GM12874 (cell line): ENCODE measurements at regions not wholly inside any gene's neighbourhood (a gene's known extent, or its start where the extent isn't known, plus 50 kb on each side); places are given as distances from the start of the nearest gene placed in this dataset.

Source experiments
- TF ChIP-seq, protein P1 (sequence below): IDR thresholded peaks from 2 replicates; pipeline ENCODE4 v1.5.1; 2011; ENCODE audit warnings: low read depth, mild to moderate bottlenecking, control low read depth, low read length, moderate library complexity; ENCODE audit not compliant: insufficient read depth

DNA sequence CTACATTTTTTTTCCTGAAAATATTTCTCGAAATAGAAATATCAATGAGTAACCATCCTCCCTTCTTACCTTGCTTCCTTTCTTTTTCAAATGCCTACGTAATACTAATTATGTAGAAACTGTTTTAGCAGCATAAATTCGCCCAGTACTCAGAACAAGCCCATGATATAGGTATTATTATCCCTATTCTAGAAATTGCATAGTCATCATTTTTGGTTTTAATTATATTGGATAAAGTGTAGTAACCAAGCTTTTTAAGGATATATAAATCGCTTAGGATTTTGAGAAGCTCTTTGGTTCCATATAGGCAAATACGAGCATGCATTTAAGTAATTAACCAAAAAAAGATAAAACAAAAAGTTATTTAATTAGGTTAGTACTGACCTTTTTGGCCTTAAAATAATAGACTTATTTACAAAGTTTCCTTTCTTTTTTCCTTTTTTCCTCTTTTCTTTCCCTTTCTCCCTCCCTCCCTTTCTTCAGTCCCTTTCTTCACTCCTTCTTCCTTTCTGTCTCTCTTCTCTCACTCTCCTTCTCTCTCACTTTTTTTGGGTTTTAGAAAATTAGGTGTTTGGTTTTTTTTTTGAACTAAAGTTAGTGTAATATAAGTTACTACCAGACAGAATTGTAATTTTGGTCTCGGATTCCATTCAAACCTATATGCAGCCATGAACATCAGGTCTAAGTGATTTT, 457.7 kb downstream of the RFPL4B start:
- TF ChIP-seq, protein P1, sequence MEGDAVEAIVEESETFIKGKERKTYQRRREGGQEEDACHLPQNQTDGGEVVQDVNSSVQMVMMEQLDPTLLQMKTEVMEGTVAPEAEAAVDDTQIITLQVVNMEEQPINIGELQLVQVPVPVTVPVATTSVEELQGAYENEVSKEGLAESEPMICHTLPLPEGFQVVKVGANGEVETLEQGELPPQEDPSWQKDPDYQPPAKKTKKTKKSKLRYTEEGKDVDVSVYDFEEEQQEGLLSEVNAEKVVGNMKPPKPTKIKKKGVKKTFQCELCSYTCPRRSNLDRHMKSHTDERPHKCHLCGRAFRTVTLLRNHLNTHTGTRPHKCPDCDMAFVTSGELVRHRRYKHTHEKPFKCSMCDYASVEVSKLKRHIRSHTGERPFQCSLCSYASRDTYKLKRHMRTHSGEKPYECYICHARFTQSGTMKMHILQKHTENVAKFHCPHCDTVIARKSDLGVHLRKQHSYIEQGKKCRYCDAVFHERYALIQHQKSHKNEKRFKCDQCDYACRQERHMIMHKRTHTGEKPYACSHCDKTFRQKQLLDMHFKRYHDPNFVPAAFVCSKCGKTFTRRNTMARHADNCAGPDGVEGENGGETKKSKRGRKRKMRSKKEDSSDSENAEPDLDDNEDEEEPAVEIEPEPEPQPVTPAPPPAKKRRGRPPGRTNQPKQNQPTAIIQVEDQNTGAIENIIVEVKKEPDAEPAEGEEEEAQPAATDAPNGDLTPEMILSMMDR: no peak

DNA sequence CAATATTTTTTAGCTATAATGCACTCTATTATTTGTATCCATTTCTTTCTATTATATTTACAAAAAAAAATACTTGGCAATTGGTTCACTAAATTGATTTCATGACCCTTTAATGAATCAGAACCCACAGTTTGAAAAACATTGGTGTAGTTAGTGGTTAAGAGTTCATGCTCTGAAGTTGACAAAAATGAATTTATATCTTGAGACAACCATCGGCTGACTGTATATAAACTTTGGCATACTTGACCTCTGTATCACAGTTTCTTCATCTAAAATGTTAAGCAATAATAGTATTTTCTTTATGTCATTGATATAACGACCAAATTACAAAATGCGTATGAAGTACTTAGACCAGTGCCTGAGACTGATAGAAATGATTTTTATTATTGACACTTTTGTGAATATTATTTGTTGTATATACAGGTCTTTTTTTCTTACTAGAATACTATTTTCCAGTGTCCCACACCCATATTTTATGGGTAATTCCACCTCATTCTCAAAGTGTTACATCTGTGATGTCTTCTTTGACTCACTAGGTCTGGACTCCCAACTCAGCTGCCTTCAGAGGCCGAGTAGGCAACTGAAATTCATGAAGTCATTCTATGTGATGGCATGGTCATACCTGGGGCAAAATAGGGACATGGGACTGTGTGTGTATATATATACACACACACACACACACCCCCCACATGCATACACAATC, 459.2 kb downstream of the RFPL4B start:
- TF ChIP-seq, protein P1: no peak

DNA sequence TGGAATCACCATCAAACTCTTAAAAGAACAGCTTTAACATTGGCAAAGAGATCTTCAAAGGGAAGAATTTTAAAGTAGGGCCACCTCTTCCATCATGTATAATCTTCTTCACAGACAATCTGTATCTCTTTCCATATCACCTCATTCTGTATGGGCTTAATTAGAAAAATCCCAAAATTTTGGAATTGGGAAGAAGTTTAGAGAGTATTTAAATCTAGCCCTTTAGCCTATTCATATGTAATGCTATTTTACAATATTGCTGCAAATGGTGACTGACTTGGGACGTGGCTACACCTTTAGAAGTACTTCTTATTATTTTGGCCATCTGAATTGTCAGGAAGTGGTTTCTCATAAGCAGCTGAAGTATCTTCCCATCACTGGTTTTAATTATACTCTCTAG, 474.3 kb downstream of the RFPL4B start:
- TF ChIP-seq, protein P1: no peak

DNA sequence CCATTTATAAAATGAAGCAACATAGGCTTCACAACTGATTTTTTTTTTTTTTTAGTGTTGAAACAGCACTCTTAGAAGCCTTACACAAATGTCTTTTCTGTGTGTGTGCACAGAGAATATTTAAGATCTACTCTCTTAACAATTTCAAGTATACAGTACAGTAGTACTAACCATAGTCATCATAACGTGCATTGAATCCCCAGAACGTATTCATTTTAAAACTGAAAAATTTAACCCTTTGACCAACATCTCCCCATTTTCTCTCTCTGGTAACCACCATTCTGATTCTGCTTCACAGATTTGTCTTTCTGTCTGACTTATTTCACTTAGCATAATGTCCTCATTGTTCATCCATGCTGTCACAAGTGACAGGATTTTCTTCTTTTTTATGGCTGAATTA, 475.6 kb downstream of the RFPL4B start:
- TF ChIP-seq, protein P1: no peak

DNA sequence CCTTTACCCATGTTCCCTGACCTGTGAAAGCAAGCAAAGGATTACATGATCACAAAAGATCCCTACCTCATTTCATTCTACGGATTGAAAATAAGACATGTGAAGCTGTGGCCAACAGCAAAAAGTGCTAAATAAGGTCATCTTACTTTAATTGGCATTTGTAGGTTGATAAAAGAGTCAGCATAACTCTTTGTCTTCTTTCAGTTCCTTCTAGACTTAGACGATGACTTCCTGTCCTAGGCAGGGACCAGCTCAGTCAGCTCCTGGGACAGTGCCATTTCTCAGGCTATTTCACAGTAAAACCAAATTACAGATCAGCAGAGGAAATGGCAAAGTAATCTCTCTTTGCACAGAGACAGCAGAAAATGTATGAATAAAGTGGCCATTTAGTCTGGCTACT, 480.7 kb downstream of the RFPL4B start:
- TF ChIP-seq, protein P1: no peak

DNA sequence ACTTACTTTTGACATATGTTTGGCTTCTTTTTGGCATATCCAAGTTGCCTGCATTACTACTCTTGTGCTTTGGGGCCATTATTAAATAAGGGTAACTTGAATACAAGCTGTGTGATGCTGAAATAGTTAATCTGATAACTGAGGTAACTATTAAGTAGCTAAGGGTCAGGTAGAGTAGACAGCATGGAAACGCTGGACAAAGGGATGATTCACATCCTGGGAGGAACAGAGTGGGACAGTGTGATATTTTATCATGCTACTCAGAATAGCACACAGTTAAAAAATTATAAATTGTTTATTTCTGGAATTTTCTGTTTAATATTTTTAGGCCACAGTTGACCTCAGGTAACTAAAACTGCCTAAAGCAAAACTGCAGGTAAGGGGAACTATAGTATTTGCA, 483.9 kb downstream of the RFPL4B start:
- TF ChIP-seq, protein P1: no peak

DNA sequence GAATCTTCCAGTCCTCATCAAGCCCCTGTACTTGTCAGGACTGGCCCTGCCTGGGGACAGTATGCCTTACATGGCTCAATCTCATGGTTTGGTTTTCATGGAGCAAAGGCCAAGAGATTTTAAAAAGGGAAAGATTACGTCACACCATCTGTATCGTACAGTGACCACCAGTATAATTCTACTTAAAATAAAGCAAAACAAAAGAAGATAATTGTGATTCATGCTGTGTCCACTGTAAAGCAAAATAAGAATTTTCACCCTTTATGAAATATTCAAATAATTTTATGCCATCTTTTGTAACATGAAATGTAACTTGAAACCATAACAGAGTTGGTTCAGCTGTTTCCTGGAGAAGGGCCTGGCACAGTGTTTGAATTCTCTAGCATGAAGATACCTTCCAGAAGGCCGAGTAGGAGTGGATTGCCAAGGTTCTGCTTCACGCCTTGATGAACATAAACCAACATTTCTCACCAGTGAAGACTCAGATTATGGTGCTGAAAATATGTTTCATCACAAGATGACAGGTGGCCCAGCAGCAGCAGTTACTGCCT, 486.5 kb downstream of the RFPL4B start:
- TF ChIP-seq, protein P1: no peak
